DMS153 treated with DMSO at 0.1 percent for 48 hours (cell line): ENCODE measurements at regions not wholly inside any gene's neighbourhood (a gene's known extent, or its start where the extent isn't known, plus 50 kb on each side); places are given as distances from the start of the nearest gene placed in this dataset.
"Not testable (repeated sequence)": the region's sequence is repeated elsewhere in the genome, so short reads cannot be mapped to it uniquely, and the experiment has no call there.

Experiments
- DNase-seq: peaks from one replicate; lab custom pipeline; 2025; ENCODE audit not compliant: unreplicated experiment; lab: John Stamatoyannopoulos, UW

DNA sequence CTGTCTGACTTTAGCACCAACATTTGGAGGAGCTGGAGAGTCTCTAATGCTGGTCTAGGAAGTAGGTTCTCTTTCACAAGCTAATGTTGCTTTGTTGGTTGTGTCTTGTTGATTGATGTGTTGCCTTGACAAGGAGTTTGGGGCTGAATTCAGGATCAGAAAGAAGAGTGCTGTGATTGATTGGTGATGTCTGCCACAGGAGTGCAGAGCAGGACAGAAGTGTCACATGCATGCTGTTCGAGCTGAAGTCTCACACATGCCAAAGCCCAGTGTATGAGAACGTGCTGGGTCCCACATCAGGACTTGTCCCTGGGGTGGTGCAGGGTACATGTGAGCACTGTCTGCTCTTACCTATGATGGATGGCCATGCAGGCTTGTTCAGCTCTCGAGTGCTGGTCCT, 694.4 kb downstream of the MATN1 start:
- no peak for DNase-seq

DNA sequence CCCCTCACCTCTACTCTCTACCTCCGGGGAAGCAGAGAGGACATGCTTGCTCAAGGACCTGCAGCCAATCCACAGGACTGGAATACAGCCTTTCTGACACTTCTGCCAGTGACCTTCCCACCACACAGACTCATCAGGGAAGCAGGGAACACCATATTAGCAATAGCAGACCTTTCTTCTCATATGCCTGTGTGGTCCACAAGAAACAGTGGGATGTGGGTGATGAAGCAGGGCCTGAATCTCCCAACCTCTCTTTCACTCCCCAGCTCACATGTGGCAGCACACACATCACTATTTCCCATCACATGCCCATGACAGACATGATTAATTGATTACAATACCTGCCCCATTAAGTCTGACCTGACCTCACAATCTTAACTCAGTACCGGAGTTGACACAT, 695.1 kb downstream of the MATN1 start:
- no peak for DNase-seq

DNA sequence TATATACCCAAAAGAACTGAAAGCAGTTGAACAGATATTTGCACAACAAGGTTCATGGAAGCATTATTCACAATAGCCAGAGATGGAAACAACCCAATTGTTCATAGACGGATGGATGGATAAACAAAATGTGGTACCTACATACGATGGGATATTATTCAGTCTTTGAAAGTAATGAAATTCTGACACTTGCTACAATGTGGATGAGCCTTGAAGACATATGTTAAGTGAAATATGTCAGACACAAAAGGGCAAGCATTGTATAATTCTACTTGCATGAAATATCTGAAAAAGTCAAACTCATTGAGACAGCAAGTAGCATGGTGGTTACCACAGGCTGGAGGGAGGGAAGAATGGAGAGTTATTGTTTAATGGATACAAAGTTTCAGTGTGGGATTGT, 696.1 kb downstream of the MATN1 start:
- no peak for DNase-seq

DNA sequence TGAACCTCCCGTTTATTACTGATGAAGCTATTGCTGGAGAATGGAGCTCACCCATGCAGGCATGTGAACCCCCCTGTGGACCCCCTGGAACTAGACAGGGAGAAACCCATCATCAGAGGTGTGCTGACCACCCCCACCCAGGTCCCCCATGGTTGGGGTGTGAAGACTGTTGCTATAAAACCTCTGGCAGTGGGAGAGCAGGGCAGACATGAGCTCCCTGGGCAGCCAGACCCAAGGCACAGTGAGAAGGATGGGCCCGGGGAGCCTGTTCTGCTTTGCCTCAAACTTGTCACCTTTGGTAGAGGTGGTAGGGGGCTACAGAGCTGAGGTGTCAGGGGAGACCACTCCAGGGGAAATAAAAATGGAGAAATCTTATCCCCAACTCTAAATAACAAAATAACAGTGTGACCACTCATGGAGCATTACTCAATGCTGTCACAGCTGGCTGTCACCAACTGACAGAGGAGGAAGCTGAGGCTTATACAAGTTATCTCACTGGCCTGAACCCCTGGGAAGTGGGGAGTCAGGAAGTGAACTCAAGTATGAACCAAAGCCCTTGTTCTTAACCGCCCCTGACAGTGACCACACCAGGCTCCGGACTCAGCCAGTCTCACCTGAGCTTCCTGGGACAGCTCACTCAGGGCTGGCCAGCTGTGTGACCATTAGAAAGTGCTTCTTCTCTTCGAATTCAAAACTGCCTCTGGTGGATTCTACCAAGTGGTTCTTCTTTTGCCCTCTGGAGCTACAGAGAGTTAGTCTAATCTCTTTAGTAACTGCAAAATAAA, 698.8 kb downstream of the MATN1 start:
- no peak for DNase-seq

DNA sequence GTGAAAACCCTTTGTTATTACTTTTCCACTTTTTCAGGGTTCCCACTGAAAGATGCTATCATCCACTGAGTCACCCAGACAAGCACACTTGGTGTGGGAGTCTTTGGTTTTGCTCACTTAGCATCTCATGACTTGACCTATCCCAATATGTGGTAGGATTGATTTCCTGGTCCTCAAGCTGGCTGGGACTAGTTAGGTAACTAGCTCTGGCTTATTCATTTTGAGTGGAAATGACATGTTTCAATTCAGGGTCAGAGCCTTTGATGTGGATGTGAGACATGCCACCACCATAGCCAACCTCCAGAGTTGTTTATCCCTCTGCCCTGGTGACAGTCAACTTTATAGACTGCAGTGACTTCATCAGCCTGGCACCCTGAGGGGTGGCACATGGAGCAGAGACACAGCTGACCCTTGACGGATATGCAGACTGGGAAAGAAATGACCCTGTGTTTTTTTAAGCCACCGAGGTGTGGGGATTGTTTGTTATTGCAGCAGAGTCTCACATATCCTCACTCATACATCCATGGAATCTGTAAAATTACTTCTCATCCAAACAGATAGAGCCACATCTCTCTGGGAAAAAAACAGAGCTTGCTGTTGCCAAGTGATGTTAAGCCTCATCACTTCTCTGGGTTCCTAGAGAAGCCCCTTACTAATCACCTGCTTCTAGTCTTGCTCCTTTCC, 699.9 kb downstream of the MATN1 start:
- no peak for DNase-seq

DNA sequence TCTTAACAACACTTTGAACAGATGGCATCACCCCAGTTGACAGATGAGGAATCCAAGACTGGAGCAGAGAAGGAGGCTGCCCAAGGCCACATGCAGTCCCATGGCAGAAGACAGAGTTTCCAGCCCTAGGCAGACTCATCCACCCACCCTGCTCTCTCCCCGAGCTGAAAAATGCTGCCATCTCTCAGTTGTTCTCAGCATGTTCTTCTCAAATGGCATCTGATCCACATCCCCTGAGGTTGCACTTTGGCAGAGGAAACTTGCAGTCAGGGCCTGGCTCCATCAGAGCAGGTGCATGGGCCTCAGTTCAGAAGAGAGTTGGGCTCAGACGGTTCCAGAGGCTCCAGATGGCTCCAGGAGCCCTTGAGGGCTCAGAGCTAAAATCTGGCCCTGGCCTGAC, 709.4 kb downstream of the MATN1 start:
- no peak for DNase-seq

DNA sequence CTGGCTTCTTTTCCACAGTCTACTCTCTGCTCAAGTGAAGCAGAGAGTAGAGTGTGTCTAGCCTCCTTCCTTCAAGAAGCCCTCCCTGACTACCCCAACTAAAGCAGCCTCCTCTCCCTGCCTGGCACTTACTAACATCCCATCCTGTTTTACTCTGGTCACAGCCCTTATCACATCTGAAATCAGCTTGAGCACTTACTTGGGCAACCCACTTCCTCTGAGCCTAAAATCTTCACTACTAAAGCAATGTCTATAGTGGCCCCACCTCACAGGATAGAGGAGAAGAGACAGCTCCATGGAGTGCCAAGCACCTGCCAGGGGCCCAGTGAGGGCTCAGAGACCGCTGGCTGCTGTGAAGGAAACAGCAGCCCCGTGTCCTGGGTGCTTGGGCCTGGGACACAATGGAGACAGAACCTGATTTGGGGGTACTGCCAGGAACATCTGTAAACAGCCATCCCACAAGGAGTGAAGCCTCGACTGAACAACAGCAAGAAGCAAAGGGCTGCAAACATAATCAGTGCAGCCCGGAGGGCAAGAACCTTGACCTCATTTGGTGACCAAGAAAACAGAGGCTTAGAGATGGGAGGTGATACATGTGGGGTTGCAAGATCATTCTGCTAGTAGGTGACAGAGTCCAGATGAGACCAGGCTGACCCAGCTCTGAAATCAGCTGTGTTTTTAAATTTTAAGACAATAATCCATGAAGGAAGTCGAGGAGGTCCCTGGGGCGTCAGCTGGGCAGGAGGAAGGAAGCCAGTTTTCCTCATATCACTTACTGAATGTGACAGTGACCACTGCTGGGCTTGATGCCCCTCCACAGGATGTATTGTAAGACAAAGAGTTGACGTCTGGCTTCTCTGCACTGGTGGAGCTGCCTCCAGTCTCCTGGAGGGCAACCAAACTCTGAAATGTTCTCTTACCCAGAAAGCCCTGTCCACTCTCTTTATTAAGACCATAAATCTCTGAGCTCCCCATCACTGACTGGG, 710.6 kb downstream of the MATN1 start:
- no peak for DNase-seq

DNA sequence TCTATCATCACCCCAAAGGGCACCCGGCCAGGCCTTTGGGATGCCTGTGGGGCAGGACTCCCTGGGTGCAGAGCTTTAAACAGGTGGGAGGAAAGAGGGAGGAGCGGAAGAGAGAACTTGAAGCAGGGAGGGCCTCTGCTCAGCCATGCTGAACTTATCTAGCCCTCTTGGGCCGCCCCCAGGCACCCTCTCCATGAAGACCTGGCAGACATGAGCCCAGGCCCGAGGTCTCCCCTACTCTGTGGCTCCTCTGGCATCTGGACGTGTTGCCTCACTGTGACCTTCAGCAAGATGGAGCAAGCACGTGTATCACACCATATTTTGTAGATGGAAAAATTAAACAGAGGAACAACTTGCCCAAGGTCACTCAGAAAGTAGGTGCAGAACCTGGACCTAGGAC, 711.4 kb downstream of the MATN1 start:
- DNase-seq = no peak

DNA sequence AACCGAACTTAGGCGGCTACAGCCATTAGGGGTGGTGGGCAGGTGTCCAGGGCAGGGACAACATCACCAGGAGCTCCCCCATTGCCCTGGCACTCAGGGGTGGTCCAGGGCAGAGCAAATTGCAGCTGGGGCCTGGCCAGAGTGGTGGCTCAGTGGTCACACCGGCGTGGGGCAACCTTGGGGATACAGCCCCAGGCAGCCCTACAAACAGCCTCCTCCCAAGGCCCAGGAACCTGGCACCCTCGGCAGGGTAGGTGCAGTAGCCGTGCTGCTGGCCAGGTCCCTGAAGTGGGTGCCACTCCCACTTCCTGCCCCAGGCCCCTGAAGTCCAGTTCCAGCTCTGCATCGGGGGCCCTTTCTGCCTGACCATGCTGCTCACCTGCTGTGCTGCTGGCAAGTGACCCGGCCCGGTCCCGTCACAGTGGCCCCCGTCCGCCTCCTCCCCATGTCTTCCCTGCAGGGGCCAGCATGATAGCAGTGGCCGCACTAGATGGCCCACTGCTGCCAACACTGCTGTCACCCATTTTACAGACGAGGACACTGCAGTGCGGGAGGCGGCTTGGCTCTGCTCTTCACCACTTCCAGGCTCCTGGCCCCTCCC, 712.8 kb downstream of the MATN1 start:
- DNase-seq = no peak

DNA sequence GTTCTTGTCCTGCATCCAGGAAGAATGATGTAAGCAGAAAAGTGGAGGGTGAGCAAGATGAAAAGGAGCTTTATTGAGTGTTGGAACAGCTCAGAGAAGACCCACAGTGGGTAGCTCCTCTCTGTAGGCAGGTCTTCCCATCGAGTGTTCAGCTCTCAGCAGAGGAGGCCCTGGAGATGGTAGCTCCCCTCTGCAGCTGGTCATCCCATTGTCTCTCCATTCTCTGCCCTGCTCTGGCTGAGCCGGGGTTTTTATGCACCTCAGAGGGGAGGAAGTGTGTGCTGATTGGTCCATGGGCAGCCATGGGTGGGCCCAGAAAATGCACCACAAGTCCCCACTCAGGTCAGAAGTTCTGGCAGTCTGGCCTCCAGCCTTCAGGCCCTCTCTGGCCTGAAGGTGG, 713.7 kb downstream of the MATN1 start:
- no peak for DNase-seq

DNA sequence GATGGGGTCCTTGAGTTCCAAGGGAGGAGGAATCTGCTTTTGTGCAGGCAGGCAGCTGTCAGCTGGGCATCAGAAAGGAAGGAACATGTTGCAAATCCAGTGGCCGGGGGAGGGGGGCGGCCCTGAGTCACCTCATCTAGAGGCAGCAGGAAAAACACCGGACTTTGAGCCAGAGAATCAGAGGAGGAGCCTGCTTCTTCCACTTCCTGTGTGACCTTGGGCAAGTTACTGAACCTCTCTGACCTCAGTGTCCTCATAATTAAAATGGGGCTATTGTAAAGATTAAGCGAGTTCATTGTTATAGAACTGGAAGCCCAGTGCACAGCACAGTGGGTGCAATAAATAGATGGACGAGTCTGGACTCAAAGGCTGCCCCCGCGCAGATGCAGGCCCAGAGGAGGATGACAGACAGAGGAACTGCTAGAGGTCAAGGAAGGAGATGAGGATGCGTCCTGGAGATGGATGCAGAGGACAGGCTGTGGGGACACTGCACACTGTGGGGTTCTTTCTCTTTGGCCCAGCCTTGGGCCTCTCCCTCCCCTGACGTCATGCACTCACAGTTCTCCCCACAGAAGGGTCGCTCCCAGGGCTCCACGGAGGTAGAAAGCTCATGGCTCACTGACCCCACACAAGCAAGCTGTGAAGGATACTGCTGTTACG, 714.3 kb downstream of the MATN1 start:
- no peak for DNase-seq

DNA sequence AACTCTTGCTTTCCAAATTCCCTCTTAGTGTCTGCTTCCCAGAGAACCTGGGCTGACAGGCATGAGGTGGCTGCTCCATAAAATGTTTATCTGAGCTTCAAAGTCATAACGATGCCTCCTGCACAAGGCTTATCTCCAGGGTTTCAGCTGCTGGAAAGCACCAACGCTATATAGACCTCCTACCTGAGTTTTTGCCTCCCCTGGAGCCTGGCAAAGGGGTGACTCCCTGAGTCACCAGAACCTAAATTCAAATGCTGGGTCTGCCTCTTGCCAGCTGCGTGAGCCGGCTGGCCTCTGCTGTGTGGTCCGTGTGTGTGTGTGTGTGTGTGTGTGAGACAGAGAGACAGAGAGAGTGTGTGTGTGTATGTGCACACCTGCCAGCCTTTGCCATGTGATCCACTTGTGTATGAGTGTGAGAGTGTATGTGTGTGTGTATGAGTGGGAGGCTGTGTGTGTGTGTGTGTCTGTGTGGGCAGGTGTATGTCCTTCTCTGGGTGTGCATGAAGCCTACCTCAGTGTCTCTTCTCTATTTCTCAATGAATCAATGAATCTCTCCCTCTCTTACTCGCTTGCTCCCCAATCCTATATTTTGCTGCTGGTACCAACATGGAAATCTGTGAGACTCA, 714.9 kb downstream of the MATN1 start:
- no peak for DNase-seq

DNA sequence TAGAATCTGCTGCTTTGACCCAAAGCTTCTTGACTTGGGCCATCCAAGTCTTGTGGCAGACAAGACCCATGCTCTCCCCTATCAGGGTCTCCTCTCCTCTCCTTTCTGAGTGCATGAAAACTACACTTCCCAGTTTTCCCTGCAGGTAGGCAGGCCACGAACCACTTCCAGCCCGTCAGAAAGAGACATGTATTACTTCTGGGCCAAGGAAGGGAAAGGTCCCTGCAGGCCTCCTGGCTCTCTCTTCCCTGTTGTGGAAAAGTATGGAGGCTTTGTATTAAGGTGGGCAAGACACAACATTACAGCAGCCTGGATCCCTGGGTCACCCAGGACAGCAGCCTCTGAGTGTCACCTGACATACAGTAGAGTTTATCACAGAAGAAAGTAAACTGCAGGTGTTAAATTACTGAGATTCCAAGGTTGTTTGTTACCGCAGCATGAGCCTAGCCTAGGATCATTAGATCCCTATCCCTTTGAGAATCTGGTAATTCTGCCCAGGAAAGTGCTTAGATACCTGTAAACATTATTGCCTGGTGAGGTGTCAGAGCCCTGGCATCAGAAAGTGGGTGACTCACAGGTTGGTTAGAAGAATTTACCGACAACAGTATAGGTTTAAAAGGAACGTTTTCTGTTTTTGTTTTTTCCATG, 717.3 kb downstream of the MATN1 start:
- no peak for DNase-seq

DNA sequence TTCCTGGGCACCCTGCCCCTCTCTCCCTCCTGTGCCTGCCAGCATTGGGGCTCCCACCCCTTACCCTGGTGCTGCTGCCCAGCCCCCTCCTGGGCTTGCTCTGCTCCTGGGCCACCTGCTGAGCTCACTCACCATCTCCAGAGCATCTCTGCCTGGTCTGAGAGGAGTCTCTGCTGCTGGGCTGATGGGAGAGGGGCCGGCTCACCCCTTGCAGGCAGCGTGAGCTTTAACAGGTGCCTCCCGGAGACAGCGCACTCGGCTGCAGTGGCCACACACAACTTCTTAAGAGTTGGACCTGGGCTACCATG, 721.7 kb downstream of the MATN1 start:
- DNase-seq = no peak

DNA sequence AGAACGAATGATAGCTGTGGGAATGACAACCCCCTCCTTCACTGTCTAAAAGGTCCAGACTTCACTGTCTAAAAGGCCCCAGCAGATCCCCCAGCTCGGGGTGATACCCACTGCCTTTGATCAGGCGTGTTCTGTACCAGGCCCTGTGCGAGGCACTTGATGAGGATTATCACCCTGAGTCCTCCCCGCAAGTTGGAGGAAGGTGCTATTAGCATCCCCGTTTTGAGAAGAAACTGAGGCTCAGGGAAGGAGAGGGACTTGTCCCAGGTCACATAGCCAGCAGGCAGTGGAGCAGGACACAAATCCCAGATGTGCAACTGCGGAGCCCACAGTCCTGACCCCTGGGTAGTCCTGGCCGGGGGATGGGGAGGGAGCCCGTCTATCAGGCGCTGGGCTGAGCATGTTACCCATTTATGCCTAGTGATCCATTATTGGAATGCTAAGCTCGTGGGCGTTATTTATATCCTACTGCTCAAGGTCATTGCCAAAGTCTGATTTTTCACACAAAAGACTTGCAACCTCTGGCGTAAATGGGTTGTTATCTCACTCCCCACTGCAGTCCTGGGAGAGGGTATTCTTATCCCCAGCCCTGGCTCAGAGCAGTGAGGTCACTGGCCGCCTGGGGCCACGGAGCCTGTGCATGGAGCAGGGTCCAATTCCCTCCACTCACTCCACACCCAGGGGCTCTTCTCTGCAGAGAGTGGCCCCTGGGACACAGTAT, 722.2 kb downstream of the MATN1 start:
- DNase-seq = no peak

DNA sequence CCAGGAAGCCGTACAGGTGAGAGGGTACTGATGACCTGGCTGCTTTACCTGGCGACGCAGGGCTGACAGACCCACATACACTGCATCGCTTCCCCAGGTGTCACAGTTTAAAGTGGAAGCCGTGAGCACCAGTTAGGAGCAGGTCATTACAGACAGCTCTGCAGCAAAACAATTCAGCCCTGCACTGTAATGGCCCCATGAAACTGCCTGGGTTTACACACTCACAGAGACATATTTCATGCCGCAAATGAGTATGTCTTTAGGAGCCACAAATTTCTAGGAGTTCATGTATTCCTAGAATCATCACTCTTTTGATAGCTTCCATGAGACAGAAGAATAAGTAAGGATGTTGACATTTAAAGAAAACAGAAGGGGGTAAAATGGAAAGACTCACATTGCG, 723.1 kb downstream of the MATN1 start:
- DNase-seq = no peak

DNA sequence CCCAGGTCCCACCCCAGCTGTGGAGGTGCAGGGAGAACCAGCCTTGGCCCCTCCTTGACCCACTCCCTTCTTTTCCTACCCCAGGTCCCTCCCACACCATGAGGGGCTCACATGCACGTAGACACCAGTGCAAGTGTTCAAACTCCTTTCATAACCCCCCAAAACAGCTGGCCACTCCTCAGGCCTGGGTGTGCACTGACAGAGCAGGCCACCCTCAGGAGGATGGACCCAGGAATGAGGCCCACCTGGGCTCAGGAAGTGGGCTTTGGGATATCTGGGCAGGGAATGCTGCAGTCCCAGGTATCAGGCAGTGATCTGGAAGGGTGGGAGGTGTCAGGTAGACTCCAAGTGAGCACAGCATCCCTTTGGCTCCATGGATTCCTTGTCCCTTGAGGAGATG, 723.8 kb downstream of the MATN1 start:
- no peak for DNase-seq

DNA sequence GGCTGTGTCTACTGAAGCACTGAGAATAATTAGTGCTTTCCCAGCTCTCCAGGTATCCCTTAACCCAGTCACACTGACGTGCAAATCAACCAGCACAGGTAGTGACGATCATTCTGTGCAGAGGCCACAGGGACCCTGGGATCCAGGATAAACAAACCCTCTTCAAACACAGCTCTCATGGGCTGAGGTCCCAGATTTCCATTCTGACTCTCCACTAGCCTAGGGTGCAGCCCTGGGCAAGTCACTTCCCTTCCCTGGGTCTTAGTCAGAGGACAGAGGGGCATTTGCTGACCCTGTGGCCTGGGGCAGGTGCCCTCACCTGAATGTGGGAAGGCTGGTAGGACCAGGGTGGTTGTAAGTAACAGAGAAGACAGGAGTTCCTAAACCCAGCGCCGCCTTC, 724.7 kb downstream of the MATN1 start:
- DNase-seq = no peak

DNA sequence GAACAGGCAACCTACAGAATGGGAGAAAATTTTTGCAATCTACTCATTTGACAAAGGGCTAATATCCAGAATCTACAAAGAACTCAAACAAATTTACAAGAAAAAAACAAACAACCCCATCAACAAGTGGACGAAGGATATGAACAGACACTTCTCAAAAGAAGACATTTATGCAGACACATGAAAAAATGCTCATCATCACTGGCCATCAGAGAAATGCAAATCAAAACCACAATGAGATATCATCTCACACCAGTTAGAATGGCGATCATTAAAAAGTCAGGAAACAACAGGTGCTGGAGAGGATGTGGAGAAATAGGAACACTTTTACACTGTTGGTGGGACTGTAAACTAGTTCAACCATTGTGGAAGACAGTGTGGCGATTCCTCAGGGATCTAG, 725.6 kb downstream of the MATN1 start:
- DNase-seq = not testable (repeated sequence)
